ENCODE measurements at regions not wholly inside any gene's neighbourhood (a gene's known extent, or its start where the extent isn't known, plus 50 kb on each side); places are given as distances from the start of the nearest gene placed in this dataset.
A peak's percentile ranks its signal among the peaks of the same experiment; 100 is the strongest.

DNA sequence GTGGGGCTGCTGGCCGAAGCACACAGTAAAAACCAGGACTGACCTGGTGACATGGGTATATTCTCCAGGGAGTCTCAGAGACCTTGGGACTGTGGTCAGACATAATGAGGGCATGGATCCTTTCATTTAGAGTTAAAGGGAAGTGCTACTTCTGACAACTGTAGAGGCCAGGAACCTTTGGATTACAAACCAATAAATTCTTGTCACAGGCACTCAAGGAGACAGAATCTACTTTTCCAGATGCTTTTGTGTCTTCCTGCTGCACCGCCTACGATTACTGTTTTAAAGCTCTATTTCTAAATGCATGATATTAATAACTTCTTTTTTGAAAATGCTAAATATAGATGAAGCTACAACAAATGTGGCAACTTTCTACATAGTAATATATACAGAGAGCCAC lies 106.5 kb upstream of the LPAR1 start:
- H3K4me3 Mint-ChIP-seq: no peak overlapping the region
- TF ChIP-seq, protein P1, sequence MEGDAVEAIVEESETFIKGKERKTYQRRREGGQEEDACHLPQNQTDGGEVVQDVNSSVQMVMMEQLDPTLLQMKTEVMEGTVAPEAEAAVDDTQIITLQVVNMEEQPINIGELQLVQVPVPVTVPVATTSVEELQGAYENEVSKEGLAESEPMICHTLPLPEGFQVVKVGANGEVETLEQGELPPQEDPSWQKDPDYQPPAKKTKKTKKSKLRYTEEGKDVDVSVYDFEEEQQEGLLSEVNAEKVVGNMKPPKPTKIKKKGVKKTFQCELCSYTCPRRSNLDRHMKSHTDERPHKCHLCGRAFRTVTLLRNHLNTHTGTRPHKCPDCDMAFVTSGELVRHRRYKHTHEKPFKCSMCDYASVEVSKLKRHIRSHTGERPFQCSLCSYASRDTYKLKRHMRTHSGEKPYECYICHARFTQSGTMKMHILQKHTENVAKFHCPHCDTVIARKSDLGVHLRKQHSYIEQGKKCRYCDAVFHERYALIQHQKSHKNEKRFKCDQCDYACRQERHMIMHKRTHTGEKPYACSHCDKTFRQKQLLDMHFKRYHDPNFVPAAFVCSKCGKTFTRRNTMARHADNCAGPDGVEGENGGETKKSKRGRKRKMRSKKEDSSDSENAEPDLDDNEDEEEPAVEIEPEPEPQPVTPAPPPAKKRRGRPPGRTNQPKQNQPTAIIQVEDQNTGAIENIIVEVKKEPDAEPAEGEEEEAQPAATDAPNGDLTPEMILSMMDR (IDR thresholded peaks at IDR 0.05; ENCODE audit: unreplicated experiment in 3 of 3): no peak
- H3K9me3 Mint-ChIP-seq: no peaks in the 10 kb centered on the region
- H3K27me3 Mint-ChIP-seq (ENCODE audit: low read depth): no peaks in the 10 kb centered on the region
- H3K4me1 Mint-ChIP-seq: peaks cover 25% of the 10 kb centered on the region
- peak overlapping the region in 2 of 3 experiments; percentile 3 to 21 for H3K27ac Mint-ChIP-seq
- H3K36me3 Mint-ChIP-seq (ENCODE audit: low read depth): no peaks in the 10 kb centered on the region

DNA sequence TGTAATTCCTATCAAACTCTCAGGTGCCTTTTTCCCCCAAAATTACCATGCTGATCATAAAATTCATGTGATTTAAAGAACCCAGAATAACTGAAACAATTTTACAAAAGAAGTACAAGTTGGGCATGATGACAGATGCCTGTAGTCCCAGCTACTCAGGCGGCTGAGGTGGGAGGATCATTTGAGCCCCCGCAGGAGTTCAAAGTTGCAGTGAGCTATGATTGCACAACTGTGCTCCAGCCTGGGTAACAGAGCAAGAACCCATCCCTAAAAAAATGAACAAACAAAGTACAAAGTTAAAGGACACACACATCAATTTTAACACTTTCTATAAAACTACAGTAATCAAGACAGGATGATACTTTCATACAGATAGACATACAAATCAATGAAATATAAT lies 97.9 kb upstream of the LPAR1 start:
- Mint-ChIP-seq H3K36me3 (ENCODE audit: low read depth) (no peaks in the 10 kb centered on the region), H3K27me3 (ENCODE audit: low read depth) (no peaks in the 10 kb centered on the region), H3K4me1 (no peaks in the 10 kb centered on the region), H3K27ac (no peak overlapping the region), H3K9me3 (peaks cover 8% of the 10 kb centered on the region), H3K4me3 (no peak overlapping the region)
- TF ChIP-seq, protein P1 (IDR thresholded peaks at IDR 0.05; ENCODE audit: unreplicated experiment in 3 of 3): no peak

DNA sequence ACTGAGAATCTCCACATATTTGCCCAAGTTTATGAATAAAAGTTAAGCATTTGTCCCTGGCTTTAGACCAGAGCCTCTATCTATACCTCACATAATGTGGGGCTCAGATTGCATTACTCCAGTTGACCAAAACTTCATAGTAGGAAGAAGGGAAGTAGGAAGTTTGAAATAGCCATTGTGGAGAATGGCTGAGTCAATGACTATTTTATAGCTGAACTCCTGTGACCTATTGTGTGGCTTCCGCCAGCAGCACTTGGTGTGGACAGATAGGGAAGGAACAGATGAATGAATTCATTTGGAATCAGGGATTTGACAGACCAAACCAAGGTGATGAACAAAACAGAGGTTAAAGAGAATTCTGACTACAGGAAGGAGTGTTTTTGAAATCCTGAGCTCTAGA lies 92.9 kb upstream of the LPAR1 start:
- TF ChIP-seq, protein P1 (IDR thresholded peaks at IDR 0.05; ENCODE audit: unreplicated experiment in 3 of 3): no peak
- Mint-ChIP-seq H3K4me1 (no peaks in the 10 kb centered on the region), H3K36me3 (ENCODE audit: low read depth) (no peaks in the 10 kb centered on the region)

DNA sequence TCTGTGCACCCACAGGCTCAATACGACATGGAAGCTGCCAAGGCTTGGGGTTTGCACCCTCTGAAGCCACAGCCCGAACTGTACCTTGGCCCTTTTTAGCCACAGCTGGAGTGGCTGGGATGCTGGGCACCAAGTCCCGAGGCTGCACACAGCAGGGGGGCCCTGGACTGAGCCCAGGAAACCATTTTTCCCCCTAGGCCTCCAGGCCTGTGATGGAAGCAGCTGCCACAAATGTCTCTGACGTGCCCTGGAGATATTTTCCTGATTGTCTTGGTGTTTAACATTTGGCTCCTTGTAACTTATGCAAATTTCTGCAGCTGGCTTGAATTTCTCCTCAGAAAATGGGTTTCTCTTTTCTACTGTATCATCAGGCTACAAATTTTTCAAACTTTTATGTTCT lies 82.3 kb upstream of the LPAR1 start:
- H3K4me1 Mint-ChIP-seq: no peaks in the 10 kb centered on the region
- TF ChIP-seq, protein P1 (IDR thresholded peaks at IDR 0.05; ENCODE audit: unreplicated experiment in 3 of 3): no peak
- H3K9me3 Mint-ChIP-seq: peaks cover 21% of the 10 kb centered on the region
- H3K4me3 Mint-ChIP-seq: no peak overlapping the region
- no peak overlapping the region for H3K27ac Mint-ChIP-seq
- peaks cover 7% of the 10 kb centered on the region for H3K36me3 Mint-ChIP-seq (ENCODE audit: low read depth)
- no peaks in the 10 kb centered on the region for H3K27me3 Mint-ChIP-seq (ENCODE audit: low read depth)

More for the DNA sequence above, 92.9 kb upstream of the LPAR1 start:
- H3K4me3 Mint-ChIP-seq: no peak overlapping the region
- H3K27ac Mint-ChIP-seq: no peak overlapping the region
- peaks cover 8% of the 10 kb centered on the region for H3K9me3 Mint-ChIP-seq
- no peaks in the 10 kb centered on the region for H3K27me3 Mint-ChIP-seq (ENCODE audit: low read depth)

DNA sequence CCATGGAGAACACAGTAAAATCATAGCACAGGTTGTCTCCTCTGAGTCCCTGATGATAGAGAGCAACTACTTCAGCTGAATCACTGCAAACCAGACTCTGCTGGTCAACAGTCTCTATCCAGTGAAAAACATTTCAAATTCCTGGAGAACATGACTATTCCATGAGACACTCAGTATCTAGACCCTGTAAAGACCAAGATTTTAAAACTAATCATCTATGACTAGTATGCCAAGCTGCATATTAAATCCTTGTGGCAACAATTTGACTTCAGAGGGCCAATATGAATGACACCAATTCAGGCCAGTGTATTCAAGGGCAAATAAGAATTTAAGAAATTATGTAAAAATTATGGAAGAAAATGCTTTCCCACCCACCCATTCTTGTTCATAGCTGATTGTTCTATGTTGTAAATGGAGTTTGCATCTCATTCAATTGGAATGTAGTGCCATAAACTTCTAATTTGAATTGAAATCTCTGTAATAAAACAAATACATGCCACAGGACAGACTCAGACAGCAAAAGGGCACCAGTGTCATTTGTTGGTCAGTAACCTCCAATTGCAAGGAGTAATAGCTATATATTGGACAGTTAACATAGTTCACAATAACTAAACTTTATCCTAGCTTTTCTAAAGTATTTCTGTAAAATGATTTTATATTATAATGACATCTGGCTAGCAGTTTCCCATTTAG lies 80.1 kb upstream of the LPAR1 start:
- Mint-ChIP-seq H3K27ac (no peak overlapping the region), H3K4me1 (no peaks in the 10 kb centered on the region), H3K27me3 (ENCODE audit: low read depth) (no peaks in the 10 kb centered on the region), H3K4me3 (no peak overlapping the region), H3K36me3 (ENCODE audit: low read depth) (peaks cover 7% of the 10 kb centered on the region), H3K9me3 (peaks cover 15% of the 10 kb centered on the region)
- TF ChIP-seq, protein P1 (IDR thresholded peaks at IDR 0.05; ENCODE audit: unreplicated experiment in 3 of 3): no peak

DNA sequence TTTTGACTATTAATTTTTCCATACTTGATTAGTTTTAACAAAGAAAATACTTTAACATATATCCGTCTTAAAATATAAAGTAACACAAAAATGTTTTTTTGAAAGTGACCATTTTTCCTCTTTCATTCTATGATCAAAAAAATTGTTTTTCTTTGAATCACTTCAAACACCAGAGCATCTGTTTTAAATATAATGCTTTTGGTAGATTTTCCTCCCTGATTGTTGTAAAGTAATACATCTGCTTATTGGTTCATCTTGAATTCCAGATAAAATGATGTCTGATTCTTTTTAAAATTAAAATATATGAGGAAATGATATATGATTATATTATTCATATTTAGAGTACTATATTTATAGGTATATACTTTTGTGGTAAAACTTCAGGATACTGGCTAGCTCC lies 76.2 kb upstream of the LPAR1 start:
- H3K4me1 Mint-ChIP-seq: no peaks in the 10 kb centered on the region
- peaks cover 4% of the 10 kb centered on the region for H3K9me3 Mint-ChIP-seq
- no peaks in the 10 kb centered on the region for H3K27me3 Mint-ChIP-seq (ENCODE audit: low read depth)
- no peak overlapping the region for H3K4me3 Mint-ChIP-seq
- peaks cover 3% of the 10 kb centered on the region for H3K36me3 Mint-ChIP-seq (ENCODE audit: low read depth)
- TF ChIP-seq, protein P1 (IDR thresholded peaks at IDR 0.05; ENCODE audit: unreplicated experiment in 3 of 3): no peak
- peak overlapping the region in 1 of 3 experiments; percentile 36 for H3K27ac Mint-ChIP-seq
